Esophagus muscularis mucosa (tissue), 4 donors: ENCODE measurements at regions not wholly inside any gene's neighbourhood (a gene's known extent, or its start where the extent isn't known, plus 50 kb on each side); places are given as distances from the start of the nearest gene placed in this dataset.

Experiments used
- DNase-seq: peaks from one replicate; pipeline ENCODE4 v3.0.0-alpha.2; 2017; ENCODE audit errors: extremely low spot score
- H3K27ac ChIP-seq, 4 donors: fragments of 200-600 bp; sonication (generic); replicated peaks in 1 of 4; 1 replicate in 3 of 4; 2 replicates in 1 of 4; pipeline ENCODE4 v1.5.1; 2016 to 2019; ENCODE audit warnings: mild to moderate bottlenecking in 1 of 4
- H3K27me3 ChIP-seq, 4 donors: fragments of 200-600 bp; sonication (generic); one replicate each; pipeline versions ENCODE4 v1.5.1 to v1.6.0; 2016 to 2019
- H3K36me3 ChIP-seq, 4 donors: fragments of 200-600 bp; sonication (generic); one replicate each; pipeline ENCODE4 v1.5.1; 2016 to 2019
- H3K4me1 ChIP-seq, 4 donors: fragments of 200-600 bp; sonication (generic); one replicate each; pipeline ENCODE4 v1.5.1; 2016 to 2019
- H3K4me3 ChIP-seq, 4 donors: fragments of 200-600 bp; sonication (generic); 1 replicate in 2 of 4; 2 replicates in 2 of 4; pipeline ENCODE4 v1.5.1; 2016 to 2019; ENCODE audit warnings: mild to moderate bottlenecking in 4 of 4, moderate library complexity in 1 of 4
- H3K9me3 ChIP-seq, 4 donors: fragments of 200-600 bp; sonication (generic); 1 replicate in 3 of 4; 2 replicates in 1 of 4; pipeline ENCODE4 v1.5.1; 2016 to 2019
- CTCF ChIP-seq, 3 experiments: fragments of 200-600 bp in 2 of 3; fragments of 450-650 bp in 1 of 3; sonication (generic) in 2 of 3; IDR thresholded peaks; one replicate each; pipeline ENCODE4 v1.5.1; 2017 to 2019; ENCODE audit warnings: antibody characterized with exemption in 3 of 3, mild to moderate bottlenecking in 2 of 3, moderate library complexity in 1 of 3
- EP300 ChIP-seq: sonication (generic); formaldehyde crosslinking; IDR thresholded peaks from one replicate; pipeline ENCODE4 v1.6.1; 2017; ENCODE audit warnings: antibody characterized with exemption
- POLR2A ChIP-seq: fragments of 450-650 bp; IDR thresholded peaks from one replicate; pipeline ENCODE4 v1.6.1; 2017; ENCODE audit warnings: antibody characterized with exemption, moderate library complexity, mild to moderate bottlenecking, low read depth
- POLR2AphosphoS5 ChIP-seq, 2 donors: sonication (generic); formaldehyde crosslinking; IDR thresholded peaks; one replicate each; pipeline ENCODE4 v1.6.1; 2017; ENCODE audit warnings: antibody characterized with exemption in 2 of 2
- WGBS: methylation state at CpG from one replicate; pipeline ENCODE4 v1.1.5; 2018; 5-methylcytosine and 5-hydroxymethylcytosine counted together
- intact Hi-C: fragments of 100-400 bp; cut with DNase I; formaldehyde crosslinking; loops from one replicate; pipeline ENCODE4 v1.15.1; 2023

GRCh38 chr5:57711471-57711870 is 228.9 kb upstream of the ACTBL2 start:
- DNase-seq: no peak
- intact Hi-C loops: no loop called here
- no peak for TF ChIP-seq CTCF (IDR thresholded peaks at IDR 0.05)
- H3K27me3 ChIP-seq: no peaks in the 10 kb centered on the region
- H3K9me3 ChIP-seq: peaks cover 0 to 4% (median 0%) of the 10 kb centered on the region in 4 donors
- no peak overlapping the region for H3K4me3 ChIP-seq
- H3K4me1 ChIP-seq: peaks cover 0 to 6% (median 1%) of the 10 kb centered on the region in 4 donors
- no peaks in the 10 kb centered on the region for H3K36me3 ChIP-seq
- H3K27ac ChIP-seq: no peak overlapping the region
- whole genome bisulfite sequencing: 96% methylated on average over 2 of the region's 2 CpGs

- Histone ChIP-seq H3K27ac (no peak overlapping the region), H3K4me1 (peaks cover 0 to 6% (median 1%) of the 10 kb centered on the region in 4 donors), H3K27me3 (no peaks in the 10 kb centered on the region), H3K9me3 (peaks cover 0 to 4% (median 0%) of the 10 kb centered on the region in 4 donors), H3K36me3 (no peaks in the 10 kb centered on the region), H3K4me3 (no peak overlapping the region)
- TF ChIP-seq POLR2A (no peak), POLR2AphosphoS5 (IDR thresholded peaks at IDR 0.05) (no peak), CTCF (IDR thresholded peaks at IDR 0.05) (no peak), EP300 (no peak)
- 52% methylated on average over 1 of the region's 1 CpG for WGBS
- intact Hi-C loops: no loop called here
- DNase-seq: no peak
Measured at GRCh38 chr5:57710126-57710525, 227.5 kb upstream of the ACTBL2 start.

GRCh38 chr5:57705769-57706168 is 223.2 kb upstream of the ACTBL2 start:
- no peak for TF ChIP-seq POLR2A
- TF ChIP-seq POLR2AphosphoS5 (IDR thresholded peaks at IDR 0.05): no peak
- TF ChIP-seq CTCF (IDR thresholded peaks at IDR 0.05): no peak
- no peak for TF ChIP-seq EP300
- Histone ChIP-seq H3K36me3 (no peaks in the 10 kb centered on the region), H3K9me3 (peaks cover 0 to 4% (median 0%) of the 10 kb centered on the region in 4 donors), H3K4me1 (peaks cover 0 to 6% (median 1%) of the 10 kb centered on the region in 4 donors), H3K27me3 (no peaks in the 10 kb centered on the region), H3K27ac (no peak overlapping the region), H3K4me3 (no peak overlapping the region)
- DNase-seq: no peak
- WGBS: 42% methylated on average over 3 of the region's 3 CpGs
- intact Hi-C loops: no loop called here

GRCh38 chr5:57703721-57704120 is 221.1 kb upstream of the ACTBL2 start:
- DNase-seq: no peak
- Histone ChIP-seq H3K27ac (no peak overlapping the region), H3K4me1 (peaks cover 3 to 5% (median 3%) of the 10 kb centered on the region in 4 donors), H3K4me3 (no peak overlapping the region), H3K36me3 (no peaks in the 10 kb centered on the region), H3K27me3 (no peaks in the 10 kb centered on the region), H3K9me3 (peaks cover 0 to 2% (median 0%) of the 10 kb centered on the region in 4 donors)
- TF ChIP-seq CTCF (IDR thresholded peaks at IDR 0.05) (no peak), POLR2AphosphoS5 (IDR thresholded peaks at IDR 0.05) (no peak), EP300 (no peak)
- intact Hi-C loops: no loop called here
- whole genome bisulfite sequencing: 82% methylated on average over 1 of the region's 1 CpG

GRCh38 chr5:57700484-57700883 is 217.9 kb upstream of the ACTBL2 start:
- intact Hi-C loops: no loop called here
- Histone ChIP-seq H3K4me3 (no peak overlapping the region), H3K36me3 (no peaks in the 10 kb centered on the region), H3K4me1 (peaks cover 27 to 37% (median 33%) of the 10 kb centered on the region in 4 donors), H3K27me3 (no peaks in the 10 kb centered on the region), H3K9me3 (no peaks in the 10 kb centered on the region), H3K27ac (no peak overlapping the region)
- no peak for DNase-seq
- TF ChIP-seq EP300 (no peak), POLR2AphosphoS5 (IDR thresholded peaks at IDR 0.05) (no peak), CTCF (IDR thresholded peaks at IDR 0.05) (no peak), POLR2A (no peak)
- 94% methylated on average over 2 of the region's 2 CpGs for WGBS
